Stomach smooth muscle (tissue), 2 donors: ENCODE measurements at regions not wholly inside any gene's neighbourhood (a gene's known extent, or its start where the extent isn't known, plus 50 kb on each side); places are given as distances from the start of the nearest gene placed in this dataset.

Experiments
- H3K27ac ChIP-seq: one replicate; pipeline ENCODE4 v1.7.0; 2013; ENCODE audit warnings: mild to moderate bottlenecking, low read length, inconsistent platforms
- H3K27me3 ChIP-seq, 2 donors: one replicate each; pipeline ENCODE4 v1.7.0; 2013; ENCODE audit warnings: low read length in 2 of 2; ENCODE audit not compliant: insufficient read depth in 2 of 2, control insufficient read depth in 1 of 2
- H3K36me3 ChIP-seq, 2 donors: one replicate each; pipeline ENCODE4 v1.7.0; 2013; ENCODE audit warnings: low read length in 2 of 2; ENCODE audit not compliant: control insufficient read depth in 2 of 2, insufficient read depth in 2 of 2
- H3K4me1 ChIP-seq: one replicate; pipeline ENCODE4 v1.7.0; 2013; ENCODE audit warnings: low read length; ENCODE audit not compliant: control insufficient read depth, insufficient read depth
- H3K4me3 ChIP-seq, 2 donors: one replicate each; pipeline ENCODE4 v1.7.0; 2013; ENCODE audit warnings: low read length in 2 of 2
- H3K9ac ChIP-seq, 2 donors: one replicate each; pipeline ENCODE4 v1.7.0; 2013; ENCODE audit warnings: low read length in 2 of 2, mild to moderate bottlenecking in 1 of 2
- H3K9me3 ChIP-seq, 2 donors: one replicate each; pipeline ENCODE4 v1.7.0; 2013; ENCODE audit warnings: low read length in 2 of 2; ENCODE audit not compliant: control insufficient read depth in 2 of 2
- donor health status: healthy.
- donor health status: Pancreatic carcinoma.

- Histone ChIP-seq H3K36me3 (no peaks in the 10 kb centered on the region), H3K27me3 (no peaks in the 10 kb centered on the region), H3K4me1 (peaks cover 3% of the 10 kb centered on the region), H3K27ac (no peak overlapping the region), H3K4me3 (no peak overlapping the region), H3K9me3 (no peaks in the 10 kb centered on the region), H3K9ac (no peak overlapping the region)
Observed at GRCh38 chr9:134487066-134487710, 154.4 kb upstream of the COL5A1 start.

DNA sequence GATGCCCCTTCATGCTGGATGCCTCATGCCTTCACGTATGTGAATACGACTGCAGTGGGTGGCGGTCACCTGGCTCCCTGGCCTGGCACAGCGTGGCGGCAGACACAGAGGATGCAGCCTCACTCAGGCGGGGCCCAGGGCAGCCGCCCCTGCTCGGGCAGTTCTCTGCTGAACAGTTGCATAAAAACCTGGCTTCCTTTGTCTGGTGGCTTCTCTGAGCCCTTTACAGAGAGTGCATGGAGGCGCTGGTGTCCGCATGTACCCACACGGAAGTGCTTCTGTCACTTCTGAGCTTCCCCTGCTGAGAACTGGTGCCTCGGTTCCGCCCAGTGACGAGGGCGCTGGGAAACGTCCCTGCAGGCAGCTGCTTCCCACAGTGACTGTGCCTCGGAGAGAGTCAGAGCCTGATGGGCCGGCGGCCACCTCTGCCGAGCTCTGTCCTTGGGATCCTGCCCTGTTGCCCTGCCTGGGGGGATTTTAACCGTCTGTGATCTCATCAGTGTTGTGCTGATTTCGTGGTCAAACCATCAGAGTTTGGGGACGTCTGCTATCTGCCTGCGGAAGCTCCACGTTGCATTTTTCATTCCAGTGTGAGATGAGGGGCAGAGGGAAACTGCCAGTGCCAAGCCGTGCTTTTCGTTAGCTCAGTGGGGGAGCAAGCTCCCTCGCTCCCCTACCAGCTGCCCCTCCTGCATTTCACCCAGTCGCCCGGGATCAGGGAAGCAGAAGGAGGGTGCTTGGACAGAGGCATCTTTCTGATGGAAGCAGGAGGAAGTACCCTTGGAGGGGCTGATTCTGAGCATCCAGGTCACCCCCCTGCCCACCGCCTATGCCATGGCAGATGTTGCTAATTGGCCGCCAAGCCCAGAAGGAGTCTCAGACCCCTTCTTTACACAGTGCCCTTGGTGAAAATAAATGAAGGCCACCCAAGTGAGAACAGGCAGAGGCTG, 153.0 kb upstream of the COL5A1 start:
- Histone ChIP-seq H3K4me1 (peaks cover 8% of the 10 kb centered on the region), H3K27ac (no peak overlapping the region), H3K27me3 (no peaks in the 10 kb centered on the region), H3K36me3 (no peaks in the 10 kb centered on the region), H3K9ac (no peak overlapping the region), H3K9me3 (no peaks in the 10 kb centered on the region), H3K4me3 (no peak overlapping the region)

GRCh38 chr9:134489621-134490408, 151.8 kb upstream of the COL5A1 start:
- H3K9me3 ChIP-seq: no peaks in the 10 kb centered on the region
- H3K27ac ChIP-seq: no peak overlapping the region
- H3K4me3 ChIP-seq: no peak overlapping the region
- H3K9ac ChIP-seq: no peak overlapping the region
- H3K27me3 ChIP-seq: peaks cover 0 to under 1% of the 10 kb centered on the region in 2 donors
- peaks cover 8% of the 10 kb centered on the region for H3K4me1 ChIP-seq
- H3K36me3 ChIP-seq: no peaks in the 10 kb centered on the region

DNA sequence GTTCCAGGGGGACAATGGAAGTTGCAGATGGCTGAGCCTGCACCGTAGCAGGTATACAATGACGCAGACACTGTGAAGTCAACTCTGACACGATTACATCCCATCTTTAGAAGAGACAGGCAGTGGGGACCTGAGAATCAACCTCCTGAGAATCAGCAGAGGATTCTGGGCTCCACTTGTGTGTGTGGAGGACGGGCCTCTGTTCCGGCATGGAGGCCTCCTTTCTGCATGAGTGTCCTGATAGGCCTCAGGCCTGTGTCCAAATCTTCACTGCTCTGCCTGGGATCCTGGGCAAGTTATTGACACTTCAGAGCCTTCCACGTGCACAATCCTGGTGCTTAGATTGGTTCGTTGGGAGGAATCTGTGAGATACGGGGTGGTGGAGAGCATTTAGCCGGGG, 151.2 kb upstream of the COL5A1 start:
- Histone ChIP-seq H3K4me1 (peaks cover 8% of the 10 kb centered on the region), H3K9me3 (no peaks in the 10 kb centered on the region), H3K36me3 (no peaks in the 10 kb centered on the region), H3K9ac (no peak overlapping the region), H3K4me3 (no peak overlapping the region), H3K27ac (no peak overlapping the region), H3K27me3 (peaks cover 0 to 2% of the 10 kb centered on the region in 2 donors)

- Histone ChIP-seq H3K4me1 (peaks cover 8% of the 10 kb centered on the region), H3K27me3 (peaks cover 0 to 2% of the 10 kb centered on the region in 2 donors), H3K9me3 (no peaks in the 10 kb centered on the region), H3K9ac (no peak overlapping the region), H3K36me3 (no peaks in the 10 kb centered on the region), H3K4me3 (no peak overlapping the region), H3K27ac (no peak overlapping the region)
Observed at GRCh38 chr9:134491196-134491835, 150.3 kb upstream of the COL5A1 start.

GRCh38 chr9:134491856-134492255, 149.7 kb upstream of the COL5A1 start:
- H3K27me3 ChIP-seq: peaks cover 0 to 2% of the 10 kb centered on the region in 2 donors
- peaks cover 8% of the 10 kb centered on the region for H3K4me1 ChIP-seq
- H3K27ac ChIP-seq: no peak overlapping the region
- no peak overlapping the region for H3K4me3 ChIP-seq
- H3K9ac ChIP-seq: no peak overlapping the region
- no peaks in the 10 kb centered on the region for H3K9me3 ChIP-seq
- no peaks in the 10 kb centered on the region for H3K36me3 ChIP-seq

GRCh38 chr9:134492281-134492691, 149.3 kb upstream of the COL5A1 start:
- H3K27ac ChIP-seq: no peak overlapping the region
- peaks cover 8% of the 10 kb centered on the region for H3K4me1 ChIP-seq
- peaks cover 0 to 2% of the 10 kb centered on the region in 2 donors for H3K27me3 ChIP-seq
- H3K36me3 ChIP-seq: no peaks in the 10 kb centered on the region
- H3K4me3 ChIP-seq: no peak overlapping the region
- no peaks in the 10 kb centered on the region for H3K9me3 ChIP-seq
- H3K9ac ChIP-seq: no peak overlapping the region

- Histone ChIP-seq H3K36me3 (no peaks in the 10 kb centered on the region), H3K9ac (no peak overlapping the region), H3K4me1 (peaks cover 8% of the 10 kb centered on the region), H3K27me3 (peaks cover 0 to 2% of the 10 kb centered on the region in 2 donors), H3K4me3 (no peak overlapping the region), H3K9me3 (no peaks in the 10 kb centered on the region), H3K27ac (no peak overlapping the region)
Observed at GRCh38 chr9:134492721-134493460, 148.7 kb upstream of the COL5A1 start.

DNA sequence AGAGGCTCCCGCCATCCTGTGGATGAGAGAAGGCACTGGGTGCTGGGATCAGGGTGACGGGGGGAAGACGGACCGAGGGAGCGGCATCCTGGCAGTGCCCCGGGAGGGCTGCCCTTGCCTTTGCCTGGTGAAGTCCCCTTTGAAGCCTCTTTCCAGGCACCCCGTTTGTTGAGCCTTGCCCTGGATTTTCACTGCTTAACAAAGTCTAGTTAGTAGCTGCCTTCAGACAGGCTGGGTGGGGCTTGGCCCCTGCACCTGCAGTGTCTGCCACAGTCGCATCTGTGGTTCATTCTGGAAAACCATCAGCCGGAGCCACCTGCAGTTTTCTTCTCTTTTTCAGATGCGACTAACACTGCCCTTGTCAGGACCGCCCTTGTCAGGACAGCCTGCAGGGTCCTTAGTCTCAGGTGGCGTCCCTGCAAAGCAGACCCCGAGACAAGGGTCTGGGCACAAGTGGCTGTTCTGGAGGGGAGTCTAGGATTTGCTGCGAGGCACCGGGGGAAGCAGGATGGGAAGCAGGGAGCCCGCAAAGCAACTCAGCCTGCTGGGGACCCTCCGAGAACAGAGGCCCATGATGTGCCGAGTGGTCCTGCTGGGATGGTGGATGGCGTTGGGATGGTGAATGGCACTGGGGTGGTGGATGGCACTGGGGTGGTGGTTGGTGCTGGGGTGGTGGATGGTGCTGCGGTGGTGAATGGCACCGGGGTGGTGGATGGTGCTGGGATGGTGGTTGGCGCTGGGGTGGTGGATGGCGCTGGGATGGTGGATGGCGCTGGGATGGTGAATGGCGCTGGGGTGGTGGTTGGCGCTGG, 147.9 kb upstream of the COL5A1 start:
- Histone ChIP-seq H3K4me1 (peaks cover 8% of the 10 kb centered on the region), H3K9me3 (no peaks in the 10 kb centered on the region), H3K27me3 (peaks cover 0 to 2% of the 10 kb centered on the region in 2 donors)

More for the DNA sequence above, 147.9 kb upstream of the COL5A1 start:
- H3K27ac ChIP-seq: no peak overlapping the region
- H3K4me3 ChIP-seq: no peak overlapping the region
- no peak overlapping the region for H3K9ac ChIP-seq
- no peaks in the 10 kb centered on the region for H3K36me3 ChIP-seq
